ENCODE measurements at regions not wholly inside any gene's neighbourhood (a gene's known extent, or its start where the extent isn't known, plus 50 kb on each side); places are given as distances from the start of the nearest gene placed in this dataset.

- H3K23ac ChIP-seq (ENCODE audit: insufficient read length) = no peak overlapping the region
- no peak overlapping the region for H3K9ac ChIP-seq (replicated peaks in 1 of 4; ENCODE audit: extremely low read depth in 1 of 4, low read depth in 3 of 4, low read length in 3 of 4)
- no peak overlapping the region for H4K91ac ChIP-seq (replicated peaks; ENCODE audit: insufficient read length, low read length)
- no peaks in the 10 kb centered on the region for H3K79me1 ChIP-seq (ENCODE audit: low read depth, low read length)
- no peaks in the 10 kb centered on the region for H3K36me3 ChIP-seq (ENCODE audit: control insufficient read depth in 2 of 4, insufficient read depth in 4 of 4, low read length in 3 of 4)
- H4K8ac ChIP-seq (ENCODE audit: extremely low read depth, insufficient read depth, low read length) = no peak overlapping the region
- H3K56ac ChIP-seq (replicated peaks; ENCODE audit: insufficient read length, low read depth, low read length) = no peak overlapping the region
- no peak overlapping the region for H2BK20ac ChIP-seq (ENCODE audit: low read length)
- H3K4me3 ChIP-seq (ENCODE audit: extremely low read depth in 1 of 4, insufficient read depth in 2 of 4, low read depth in 3 of 4, low read length in 4 of 4) = no peak overlapping the region
- no peak overlapping the region for H4K5ac ChIP-seq (ENCODE audit: insufficient read length, low read depth, low read length)
- H3K4ac ChIP-seq (replicated peaks; ENCODE audit: insufficient read length, low read depth, low read length) = no peak overlapping the region
- peaks cover 5 to 16% of the 10 kb centered on the region in 2 experiments; a peak in 1 of 4 replicates for H3K9me3 ChIP-seq (ENCODE audit: insufficient read depth in 2 of 2, low read depth in 1 of 2, low read length in 1 of 2)
- no peak overlapping the region for H2BK120ac ChIP-seq (replicated peaks; ENCODE audit: low read depth, low read length)
- ChIA-PET POLR2A (ENCODE audit: partially characterized antibody) (no interaction called here), CTCF (ENCODE audit: partially characterized antibody) (no interaction called here)
- no peaks in the 10 kb centered on the region for H3K23me2 ChIP-seq (ENCODE audit: low read depth, low read length)
- H3K4me1 ChIP-seq (replicated peaks in 1 of 4; ENCODE audit: control insufficient read depth in 3 of 4, insufficient read depth in 4 of 4, low read length in 3 of 4) = no peaks in the 10 kb centered on the region
- no peaks in the 10 kb centered on the region for H3K79me2 ChIP-seq (ENCODE audit: control insufficient read depth in 1 of 2, insufficient read depth in 2 of 2, low read length in 2 of 2)
- no peak overlapping the region for H3K14ac ChIP-seq (ENCODE audit: insufficient read length)
- WGBS, 2 experiments (ENCODE audit: extremely low coverage in 1 of 2, insufficient coverage in 1 of 2, insufficient read length in 1 of 2, insufficient replicate concordance in 2 of 2, low coverage in 1 of 2, low lambda C conversion rate in 2 of 2, missing lambda C conversion rate in 1 of 2) = 83% methylated on average over 5 of the region's 5 CpGs; no CpG with 5 or more reads in 1 of the 2 experiments
- no peak overlapping the region for H2AFZ ChIP-seq (ENCODE audit: low read length)
- no peak overlapping the region for H3K18ac ChIP-seq (ENCODE audit: extremely low read depth, low read length)
- no peaks in the 10 kb centered on the region for H4K20me1 ChIP-seq (replicated peaks in 1 of 2; ENCODE audit: control insufficient read depth in 1 of 2, insufficient read depth in 2 of 2, low read length in 2 of 2)
- H3K27ac ChIP-seq (ENCODE audit: low read depth, low read length) = no peak overlapping the region
- no peak overlapping the region for H2BK5ac ChIP-seq (ENCODE audit: low read depth, low read length)
- no peaks in the 10 kb centered on the region for H3K27me3 ChIP-seq (replicated peaks in 1 of 4; ENCODE audit: control insufficient read depth in 3 of 4, extremely low read depth in 1 of 4, insufficient read depth in 3 of 4, low read length in 3 of 4)
- DNase-seq (ENCODE audit: low read depth in 1 of 2, low spot score in 2 of 2) = no peak
- no peak for FAIRE-seq
- no peak overlapping the region for H2BK12ac ChIP-seq (ENCODE audit: low read depth, low read length)
- TF ChIP-seq CHD1 (IDR thresholded peaks at IDR 0.05; ENCODE audit: low read depth, low read length) = no peak
- TF ChIP-seq RNF2 (IDR thresholded peaks at IDR 0.05; ENCODE audit: borderline replicate concordance, low read depth, low read length, missing control alignments, poor library complexity, severe bottlenecking) = no peak
- no peak for TF ChIP-seq BCL11A (IDR thresholded peaks at IDR 0.05; ENCODE audit: low read depth in 2 of 2, low read length in 2 of 2)
- no peak for TF ChIP-seq E2F6 (IDR thresholded peaks at IDR 0.05)
- no peak for TF ChIP-seq CTBP2 (IDR thresholded peaks at IDR 0.05; ENCODE audit: borderline replicate concordance, insufficient read depth, insufficient read length, low read length)
- TF ChIP-seq JUND (IDR thresholded peaks at IDR 0.05; ENCODE audit: low read length) = no peak
- TF ChIP-seq CBX8 (IDR thresholded peaks at IDR 0.05; ENCODE audit: borderline replicate concordance, low read depth, low read length) = no peak
- TF ChIP-seq RAD21 (IDR thresholded peaks at IDR 0.05 in 1 of 2, conservative IDR thresholded peaks at IDR 0.05 in 1 of 2; ENCODE audit: low read depth in 2 of 2, low read length in 2 of 2) = no peak
- TF ChIP-seq EGR1 (IDR thresholded peaks at IDR 0.05; ENCODE audit: borderline replicate concordance, low read depth, low read length) = no peak
- TF ChIP-seq, protein P1, sequence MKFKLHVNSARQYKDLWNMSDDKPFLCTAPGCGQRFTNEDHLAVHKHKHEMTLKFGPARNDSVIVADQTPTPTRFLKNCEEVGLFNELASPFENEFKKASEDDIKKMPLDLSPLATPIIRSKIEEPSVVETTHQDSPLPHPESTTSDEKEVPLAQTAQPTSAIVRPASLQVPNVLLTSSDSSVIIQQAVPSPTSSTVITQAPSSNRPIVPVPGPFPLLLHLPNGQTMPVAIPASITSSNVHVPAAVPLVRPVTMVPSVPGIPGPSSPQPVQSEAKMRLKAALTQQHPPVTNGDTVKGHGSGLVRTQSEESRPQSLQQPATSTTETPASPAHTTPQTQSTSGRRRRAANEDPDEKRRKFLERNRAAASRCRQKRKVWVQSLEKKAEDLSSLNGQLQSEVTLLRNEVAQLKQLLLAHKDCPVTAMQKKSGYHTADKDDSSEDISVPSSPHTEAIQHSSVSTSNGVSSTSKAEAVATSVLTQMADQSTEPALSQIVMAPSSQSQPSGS (IDR thresholded peaks at IDR 0.05; ENCODE audit: low read length) = no peak
- TF ChIP-seq FOSL1 (IDR thresholded peaks at IDR 0.05; ENCODE audit: insufficient read depth, low read depth, low read length) = no peak
- H3K4me2 ChIP-seq (ENCODE audit: insufficient read depth in 1 of 2, low read depth in 2 of 2, low read length in 2 of 2) = no peak overlapping the region
- no peak overlapping the region for H2AK5ac ChIP-seq (ENCODE audit: low read depth, low read length)
- no peak overlapping the region for H2BK15ac ChIP-seq (ENCODE audit: low read length)
Measured at GRCh38 chr21:24737296-24737850, 869.9 kb downstream of the MRPL39 start.
